A549 (cell line): ENCODE measurements at regions not wholly inside any gene's neighbourhood (a gene's known extent, or its start where the extent isn't known, plus 50 kb on each side); places are given as distances from the start of the nearest gene placed in this dataset.
A peak's percentile ranks its signal among the peaks of the same experiment; 100 is the strongest.

Experiments
- ATAC-seq, 2 experiments: fragments of 200-7000 bp in 1 of 2; fragments of >200 bp in 1 of 2; cut with Nextera tagmentation in 1 of 2; cut with Tn5 transposase in 1 of 2; 3 replicates each; pipeline versions ENCODE4 v1.8.0 to v1.9.1; 2018 to 2020; ENCODE audit warnings: mild to moderate bottlenecking in 1 of 2, moderate library complexity in 1 of 2
- CTCF ChIA-PET: fragments of 300-600 bp; sonication (Branson Sonifier 250); formaldehyde crosslinking; extraction: SDS; loops from one replicate; lab custom pipeline; 2021; ENCODE audit warnings: antibody characterized with exemption, inconsistent platforms; lab: Yijun Ruan, JAX
- POLR2A ChIA-PET: fragments of 350-600 bp; formaldehyde crosslinking; extraction: SDS; loops from one replicate; lab custom pipeline; 2021; ENCODE audit warnings: antibody characterized with exemption, inconsistent platforms; lab: Yijun Ruan, JAX
- DNase-seq, 2 experiments: peaks; one replicate each; pipeline versions ENCODE4 v3.0.0 to v3.0.0-alpha.2; 2011 to 2016; ENCODE audit warnings: low read depth in 1 of 2, low spot score in 1 of 2
- FAIRE-seq: peaks from 2 replicates; lab custom pipeline; 2011; peaks lifted over from hg19 to GRCh38; lab: Jason Lieb, UNC
- H3K27ac ChIP-seq, 2 experiments: fragments of >200 bp; sonication (Bioruptor Twin); formaldehyde crosslinking; 3 replicates each; pipeline ENCODE4 v1.5.1; 2016 to 2017
- H3K4me1 ChIP-seq: fragments of >200 bp; sonication (Bioruptor Twin); formaldehyde crosslinking; 3 replicates; pipeline ENCODE4 v1.6.1; 2016
- H3K4me2 ChIP-seq: fragments of >200 bp; sonication (Bioruptor Twin); formaldehyde crosslinking; 3 replicates; pipeline ENCODE4 v1.6.1; 2016
- H3K4me3 ChIP-seq: fragments of >200 bp; sonication (Bioruptor Twin); formaldehyde crosslinking; 3 replicates; pipeline ENCODE4 v1.5.1; 2016
- H3K9me3 ChIP-seq: fragments of >200 bp; sonication (Bioruptor Twin); formaldehyde crosslinking; 3 replicates; pipeline ENCODE4 v1.6.1; 2016
- ATOH8 ChIP-seq: fragments of 250-450 bp; sonication (Bioruptor Pico); IDR thresholded peaks from 2 replicates; pipeline ENCODE4 v1.5.0; 2020; ENCODE audit warnings: low read depth, mild to moderate bottlenecking, moderate library complexity
- CTCF ChIP-seq: fragments of >200 bp; sonication (Bioruptor Twin); formaldehyde crosslinking; IDR thresholded peaks from 3 replicates; pipeline ENCODE4 v1.5.1; 2016
- E2F6 ChIP-seq: IDR thresholded peaks from 2 replicates; pipeline ENCODE4 v1.6.1; 2012; ENCODE audit warnings: low read depth, borderline replicate concordance
- EHMT2 ChIP-seq: fragments of 200-600 bp; sonication (generic); IDR thresholded peaks from 2 replicates; pipeline ENCODE4 v1.6.1; 2016; ENCODE audit warnings: antibody characterized with exemption, low read depth, mild to moderate bottlenecking, moderate library complexity
- FOSB ChIP-seq: fragments of 250-450 bp; sonication (Bioruptor Pico); IDR thresholded peaks from 2 replicates; pipeline ENCODE4 v1.5.0; 2020; ENCODE audit warnings: mild to moderate bottlenecking, moderate library complexity
- FOXS1 ChIP-seq: fragments of 250-450 bp; sonication (Bioruptor Pico); IDR thresholded peaks from 2 replicates; pipeline ENCODE4 v1.5.0; 2020; ENCODE audit warnings: mild to moderate bottlenecking, moderate library complexity
- HMGXB4 ChIP-seq: fragments of 250-450 bp; sonication (Bioruptor Pico); IDR thresholded peaks from 2 replicates; pipeline ENCODE4 v1.5.0; 2021; ENCODE audit warnings: mild to moderate bottlenecking, moderate library complexity, borderline replicate concordance
- HOXA7 ChIP-seq: fragments of 250-450 bp; sonication (Bioruptor Pico); IDR thresholded peaks from 2 replicates; pipeline ENCODE4 v1.5.0; 2020; ENCODE audit warnings: mild to moderate bottlenecking, moderate library complexity
- MAFK ChIP-seq: fragments of 450-650 bp; IDR thresholded peaks from 2 replicates; pipeline ENCODE4 v1.6.1; 2014; ENCODE audit not compliant: partially characterized antibody
- MYC ChIP-seq: IDR thresholded peaks from 2 replicates; pipeline ENCODE4 v1.6.1; 2012; ENCODE audit warnings: mild to moderate bottlenecking, inconsistent platforms, low read length, improper control_type of control experiment, borderline replicate concordance
- NR3C1 ChIP-seq: fragments of >200 bp; sonication (Bioruptor Twin); formaldehyde crosslinking; IDR thresholded peaks from 3 replicates; pipeline ENCODE4 v1.6.1; 2017
- RAD21 ChIP-seq, 2 experiments: fragments of >200 bp in 1 of 2; sonication (Bioruptor Twin) in 1 of 2; formaldehyde crosslinking in 1 of 2; IDR thresholded peaks in 1 of 2; conservative IDR thresholded peaks in 1 of 2; 2 replicates in 1 of 2; 3 replicates in 1 of 2; pipeline ENCODE4 v1.6.1; 2012 to 2018; ENCODE audit warnings: inconsistent platforms in 1 of 2
- REST ChIP-seq: fragments of 200-600 bp; sonication (generic); IDR thresholded peaks from 2 replicates; pipeline ENCODE4 v1.6.1; 2016; ENCODE audit warnings: antibody characterized with exemption, mild to moderate bottlenecking, moderate library complexity
- RNF2 ChIP-seq: fragments of 200-600 bp; sonication (generic); IDR thresholded peaks from 2 replicates; pipeline ENCODE4 v1.6.1; 2016; ENCODE audit warnings: low read depth, mild to moderate bottlenecking, antibody characterized with exemption, moderate library complexity, borderline replicate concordance
- SMC3 ChIP-seq: fragments of >200 bp; sonication (Bioruptor Twin); formaldehyde crosslinking; IDR thresholded peaks from 3 replicates; pipeline ENCODE4 v1.6.1; 2018; ENCODE audit warnings: inconsistent platforms
- USF2 ChIP-seq: fragments of 450-650 bp; IDR thresholded peaks from 2 replicates; pipeline ENCODE4 v1.6.1; 2014; ENCODE audit warnings: antibody characterized with exemption
- ZC3H11A ChIP-seq: fragments of 450-650 bp; IDR thresholded peaks from 2 replicates; pipeline ENCODE4 v1.6.1; 2014; ENCODE audit warnings: antibody characterized with exemption, mild to moderate bottlenecking
- WGBS: methylation state at CpG from one replicate; pipeline ENCODE4 v1.1.6; 2017; ENCODE audit errors: missing lambda C conversion rate; 5-methylcytosine and 5-hydroxymethylcytosine counted together

- ATAC-seq (no peak), FAIRE-seq (no peak), DNase-seq (no peak)
- Histone ChIP-seq H3K27ac (no peak overlapping the region), H3K9me3 (no peaks in the 10 kb centered on the region), H3K4me2 (no peak overlapping the region), H3K4me1 (no peaks in the 10 kb centered on the region), H3K4me3 (no peak overlapping the region)
- CTCF ChIA-PET = interaction anchor here (0.8 to 1.2 kb wide), 2 partner anchors 10 to 60 kb away, joined by 3 read pairs; no protein-coding TSS in a partner anchor
- peak in 1 of 2 experiments; percentile 11; a peak in 1 of 5 replicates for TF ChIP-seq RAD21 (conservative IDR thresholded peaks at IDR 0.05 in 1 of 2, IDR thresholded peaks at IDR 0.05 in 1 of 2)
- no peak for TF ChIP-seq HMGXB4 (CRISPR knock-in tag)
- no peak for TF ChIP-seq EHMT2
- TF ChIP-seq REST = no peak
- no peak for TF ChIP-seq ATOH8
- POLR2A ChIA-PET = no interaction called here
- WGBS = 15% methylated on average over 1 of the region's 1 CpG
Measured at GRCh38 chr5:153905219-153905618, 133.5 kb downstream of the FAM114A2 start.

GRCh38 chr5:153903321-153903720, 135.4 kb downstream of the FAM114A2 start:
- Histone ChIP-seq H3K27ac (no peak overlapping the region), H3K4me1 (no peaks in the 10 kb centered on the region), H3K4me2 (no peak overlapping the region), H3K4me3 (no peak overlapping the region), H3K9me3 (no peaks in the 10 kb centered on the region)
- ChIA-PET CTCF (no interaction called here), POLR2A (no interaction called here)
- 3% methylated on average over 1 of the region's 1 CpG for WGBS
- ATAC-seq = no peak
- TF ChIP-seq HOXA7 (CRISPR knock-in tag) (no peak), SMC3 (no peak), MYC (no peak), USF2 (no peak), FOXS1 (CRISPR knock-in tag) (no peak), E2F6 (no peak), RNF2 (no peak), ZC3H11A (no peak), FOSB (CRISPR knock-in tag) (no peak), CTCF (no peak), MAFK (no peak), NR3C1 (no peak)
- DNase-seq = no peak
- FAIRE-seq = no peak
